Astrocyte (in vitro differentiated cells and primary cell): ENCODE measurements at regions not wholly inside any gene's neighbourhood (a gene's known extent, or its start where the extent isn't known, plus 50 kb on each side); places are given as distances from the start of the nearest gene placed in this dataset.

Experiments
- EZH2 ChIP-seq: IDR thresholded peaks from 2 replicates; pipeline ENCODE4 v1.6.1; 2012; ENCODE audit warnings: mild to moderate bottlenecking, low read length, inconsistent platforms; ENCODE audit not compliant: insufficient read depth
- TF ChIP-seq, protein P1 (sequence below): IDR thresholded peaks from 2 replicates; pipeline ENCODE4 v1.5.1; 2011; ENCODE audit warnings: low read depth, mild to moderate bottlenecking, inconsistent platforms, low read length, moderate library complexity; ENCODE audit not compliant: insufficient read depth

DNA sequence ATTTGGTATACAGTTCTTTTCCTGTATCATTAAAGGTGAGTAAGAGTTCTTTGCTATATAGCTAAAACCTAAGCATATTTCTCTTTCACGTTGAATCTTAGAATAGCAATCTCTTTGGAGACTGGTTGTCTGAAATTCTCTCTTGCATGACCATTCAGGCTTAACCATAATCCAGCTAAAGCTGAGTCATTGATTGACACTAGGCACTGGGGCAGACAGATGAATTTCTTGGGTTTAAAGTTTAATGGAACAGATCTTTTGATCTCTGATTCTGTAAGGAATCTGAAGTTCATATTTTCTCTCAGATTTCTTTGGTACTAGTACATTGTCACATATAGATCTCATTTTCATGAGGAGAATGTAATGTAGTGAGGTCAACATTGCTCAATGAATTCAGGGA is 397.3 kb upstream of the MIR17HG start:
- TF ChIP-seq, protein P1, sequence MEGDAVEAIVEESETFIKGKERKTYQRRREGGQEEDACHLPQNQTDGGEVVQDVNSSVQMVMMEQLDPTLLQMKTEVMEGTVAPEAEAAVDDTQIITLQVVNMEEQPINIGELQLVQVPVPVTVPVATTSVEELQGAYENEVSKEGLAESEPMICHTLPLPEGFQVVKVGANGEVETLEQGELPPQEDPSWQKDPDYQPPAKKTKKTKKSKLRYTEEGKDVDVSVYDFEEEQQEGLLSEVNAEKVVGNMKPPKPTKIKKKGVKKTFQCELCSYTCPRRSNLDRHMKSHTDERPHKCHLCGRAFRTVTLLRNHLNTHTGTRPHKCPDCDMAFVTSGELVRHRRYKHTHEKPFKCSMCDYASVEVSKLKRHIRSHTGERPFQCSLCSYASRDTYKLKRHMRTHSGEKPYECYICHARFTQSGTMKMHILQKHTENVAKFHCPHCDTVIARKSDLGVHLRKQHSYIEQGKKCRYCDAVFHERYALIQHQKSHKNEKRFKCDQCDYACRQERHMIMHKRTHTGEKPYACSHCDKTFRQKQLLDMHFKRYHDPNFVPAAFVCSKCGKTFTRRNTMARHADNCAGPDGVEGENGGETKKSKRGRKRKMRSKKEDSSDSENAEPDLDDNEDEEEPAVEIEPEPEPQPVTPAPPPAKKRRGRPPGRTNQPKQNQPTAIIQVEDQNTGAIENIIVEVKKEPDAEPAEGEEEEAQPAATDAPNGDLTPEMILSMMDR = no peak
- TF ChIP-seq EZH2 = no peak
